H1 (cell line): ENCODE measurements at regions not wholly inside any gene's neighbourhood (a gene's known extent, or its start where the extent isn't known, plus 50 kb on each side); places are given as distances from the start of the nearest gene placed in this dataset.

Experiments used
- CTCF ChIA-PET: fragments of 300-600 bp; sonication (Branson Sonifier 250); formaldehyde crosslinking; loops from one replicate; lab custom pipeline; 2021; ENCODE audit not compliant: partially characterized antibody; lab: Charles Lee
- POLR2A ChIA-PET: fragments of 300-600 bp; sonication (Branson Sonifier 250); formaldehyde crosslinking; loops from one replicate; lab custom pipeline; 2021; ENCODE audit warnings: inconsistent platforms; ENCODE audit not compliant: partially characterized antibody; lab: Charles Lee
- DNase-seq, 2 experiments: peaks; one replicate each; pipeline versions ENCODE4 v3.0.0 to v3.0.0-alpha.2; 2010 to 2022; ENCODE audit warnings: low spot score in 2 of 2, low read depth in 1 of 2, mixed read lengths in 1 of 2
- FAIRE-seq: peaks from 2 replicates; lab custom pipeline; 2011; peaks lifted over from hg19 to GRCh38; lab: Jason Lieb, UNC
- H2AFZ ChIP-seq: 2 replicates; pipeline ENCODE4 v1.8.1; 2012; ENCODE audit warnings: low read length, inconsistent platforms
- H2AK5ac ChIP-seq: 2 replicates; pipeline ENCODE4 v1.6.1; 2013; ENCODE audit warnings: low read depth, low read length
- H2BK120ac ChIP-seq: replicated peaks from 2 replicates; pipeline ENCODE3; 2013; ENCODE audit warnings: low read depth, low read length, inconsistent platforms
- H2BK12ac ChIP-seq: 2 replicates; pipeline ENCODE4 v1.6.1; 2013; ENCODE audit warnings: low read depth, low read length
- H2BK15ac ChIP-seq: 2 replicates; pipeline ENCODE4 v1.6.1; 2013; ENCODE audit warnings: low read length
- H2BK20ac ChIP-seq: 2 replicates; pipeline ENCODE4 v1.6.1; 2013; ENCODE audit warnings: low read length
- H2BK5ac ChIP-seq: 2 replicates; pipeline ENCODE4 v1.6.1; 2013; ENCODE audit warnings: low read depth, low read length
- H3K14ac ChIP-seq: 2 replicates; pipeline ENCODE4 v1.6.1; 2013; ENCODE audit warnings: inconsistent platforms; ENCODE audit not compliant: insufficient read length
- H3K18ac ChIP-seq: 2 replicates; pipeline ENCODE4 v1.6.1; 2013; ENCODE audit warnings: low read length; ENCODE audit errors: extremely low read depth
- H3K23ac ChIP-seq: 2 replicates; pipeline ENCODE4 v1.6.1; 2013; ENCODE audit warnings: inconsistent platforms; ENCODE audit not compliant: insufficient read length
- H3K23me2 ChIP-seq: 2 replicates; pipeline ENCODE4 v1.6.1; 2013; ENCODE audit warnings: low read depth, low read length
- H3K27ac ChIP-seq: 2 replicates; pipeline ENCODE4 v1.6.1; 2011; ENCODE audit warnings: low read depth, low read length, inconsistent platforms
- H3K27me3 ChIP-seq, 4 experiments: replicated peaks in 1 of 4; 1 replicate in 1 of 4; 2 replicates in 3 of 4; pipeline versions ENCODE4 v1.6.1 to v1.8.1; 2011 to 2013; ENCODE audit warnings: low read length in 3 of 4, mild to moderate bottlenecking in 3 of 4, inconsistent platforms in 2 of 4, mixed read lengths in 2 of 4, moderate library complexity in 1 of 4; ENCODE audit not compliant: control insufficient read depth in 3 of 4, insufficient read depth in 3 of 4; ENCODE audit errors: extremely low read depth in 1 of 4
- H3K36me3 ChIP-seq, 4 experiments: 2 replicates each; pipeline versions ENCODE4 v1.6.1 to v1.8.1; 2011 to 2013; ENCODE audit warnings: mild to moderate bottlenecking in 4 of 4, low read length in 3 of 4, moderate library complexity in 2 of 4, control low read depth in 1 of 4, inconsistent platforms in 1 of 4; ENCODE audit not compliant: insufficient read depth in 4 of 4, control insufficient read depth in 2 of 4
- H3K4ac ChIP-seq: replicated peaks from 2 replicates; pipeline ENCODE3; 2013; ENCODE audit warnings: low read length, low read depth, mixed read lengths, inconsistent platforms; ENCODE audit not compliant: insufficient read length
- H3K4me1 ChIP-seq, 4 experiments: replicated peaks in 1 of 4; 1 replicate in 1 of 4; 2 replicates in 3 of 4; pipeline versions ENCODE4 v1.6.1 to v1.8.1; 2011 to 2013; ENCODE audit warnings: low read length in 3 of 4, inconsistent platforms in 2 of 4, mixed read lengths in 1 of 4; ENCODE audit not compliant: insufficient read depth in 4 of 4, control insufficient read depth in 3 of 4
- H3K4me2 ChIP-seq, 2 experiments: 2 replicates each; pipeline versions ENCODE4 v1.6.1 to v1.8.1; 2011 to 2013; ENCODE audit warnings: low read depth in 2 of 2, low read length in 2 of 2, control low read depth in 1 of 2, inconsistent platforms in 1 of 2, mild to moderate bottlenecking in 1 of 2; ENCODE audit not compliant: insufficient read depth in 1 of 2
- H3K4me3 ChIP-seq, 4 experiments: fragments of 200-600, 300-600 bp in 1 of 4; sonication (generic), shearing (Covaris generic), sonication (Bioruptor Twin) in 1 of 4; 2 replicates each; pipeline versions ENCODE4 v1.5.1 to v1.8.1; 2011 to 2016; ENCODE audit warnings: low read length in 4 of 4, low read depth in 3 of 4, control low read depth in 2 of 4, inconsistent platforms in 2 of 4, mild to moderate bottlenecking in 2 of 4, mixed read lengths in 1 of 4, moderate library complexity in 1 of 4; ENCODE audit not compliant: insufficient read depth in 2 of 4; ENCODE audit errors: extremely low read depth in 1 of 4
- H3K56ac ChIP-seq: replicated peaks from 2 replicates; pipeline ENCODE3; 2013; ENCODE audit warnings: low read depth, mild to moderate bottlenecking, mixed read lengths, low read length, inconsistent platforms; ENCODE audit not compliant: insufficient read length
- H3K79me1 ChIP-seq: 2 replicates; pipeline ENCODE4 v1.6.1; 2013; ENCODE audit warnings: low read depth, low read length, control low read depth
- H3K79me2 ChIP-seq, 2 experiments: 2 replicates each; pipeline versions ENCODE4 v1.6.1 to v1.8.1; 2012 to 2013; ENCODE audit warnings: low read length in 2 of 2, mild to moderate bottlenecking in 2 of 2, inconsistent platforms in 1 of 2; ENCODE audit not compliant: insufficient read depth in 2 of 2, control insufficient read depth in 1 of 2
- H3K9ac ChIP-seq, 4 experiments: replicated peaks in 1 of 4; 1 replicate in 1 of 4; 2 replicates in 3 of 4; pipeline versions ENCODE4 v1.6.1 to v1.8.1; 2011 to 2013; ENCODE audit warnings: low read depth in 3 of 4, low read length in 3 of 4, control low read depth in 2 of 4, mild to moderate bottlenecking in 2 of 4, moderate library complexity in 2 of 4, inconsistent platforms in 1 of 4; ENCODE audit errors: extremely low read depth in 1 of 4
- H3K9me3 ChIP-seq, 2 experiments: 2 replicates each; pipeline versions ENCODE4 v1.6.1 to v1.8.1; 2012 to 2013; ENCODE audit warnings: mild to moderate bottlenecking in 2 of 2, moderate library complexity in 2 of 2, control low read depth in 1 of 2, inconsistent platforms in 1 of 2, low read depth in 1 of 2, low read length in 1 of 2, mixed read lengths in 1 of 2; ENCODE audit not compliant: insufficient read depth in 2 of 2
- H4K20me1 ChIP-seq, 2 experiments: replicated peaks in 1 of 2; 2 replicates each; pipeline versions ENCODE3 to v1.8.1; 2011 to 2013; ENCODE audit warnings: inconsistent platforms in 2 of 2, low read length in 2 of 2, mild to moderate bottlenecking in 1 of 2; ENCODE audit not compliant: insufficient read depth in 2 of 2, control insufficient read depth in 1 of 2
- H4K5ac ChIP-seq: 2 replicates; pipeline ENCODE4 v1.6.1; 2013; ENCODE audit warnings: low read length, low read depth, mixed read lengths, inconsistent platforms; ENCODE audit not compliant: insufficient read length
- H4K8ac ChIP-seq: 2 replicates; pipeline ENCODE4 v1.8.0; 2013; ENCODE audit warnings: mild to moderate bottlenecking, moderate library complexity, low read length, inconsistent platforms; ENCODE audit not compliant: insufficient read depth; ENCODE audit errors: extremely low read depth
- H4K91ac ChIP-seq: replicated peaks from 2 replicates; pipeline ENCODE3; 2013; ENCODE audit warnings: low read length, mixed read lengths, inconsistent platforms; ENCODE audit not compliant: insufficient read length
- ASH2L ChIP-seq: fragments of 200-600, 300-600 bp; sonication (generic); IDR thresholded peaks from one replicate; pipeline ENCODE4 v1.7.1; 2017; ENCODE audit warnings: low read length
- BCL11A ChIP-seq, 2 experiments: IDR thresholded peaks; one replicate each; pipeline ENCODE4 v1.6.1; 2011; ENCODE audit warnings: low read depth in 2 of 2, low read length in 2 of 2, mild to moderate bottlenecking in 2 of 2
- CHD2 ChIP-seq: IDR thresholded peaks from 2 replicates; pipeline ENCODE4 v1.6.1; 2012; ENCODE audit warnings: low read length, improper control_type of control experiment
- KDM4A ChIP-seq: IDR thresholded peaks from one replicate; pipeline ENCODE4 v1.7.1; 2012; ENCODE audit warnings: low read depth, mild to moderate bottlenecking, moderate library complexity, low read length, inconsistent platforms; ENCODE audit not compliant: severe bottlenecking
- POU5F1 ChIP-seq: IDR thresholded peaks from 2 replicates; pipeline ENCODE4 v1.6.1; 2011; ENCODE audit warnings: low read depth, mild to moderate bottlenecking, low read length, moderate library complexity
- WGBS, 2 experiments: shearing (Covaris generic) in 1 of 2; methylation state at CpG; one replicate each; pipeline versions ENCODE4 v1.1.6 to v1.1.7; 2013 to 2015; ENCODE audit warnings: low lambda C conversion rate in 2 of 2, mixed read lengths in 2 of 2, inconsistent platforms in 1 of 2, low coverage in 1 of 2, missing lambda C conversion rate in 1 of 2; ENCODE audit not compliant: insufficient replicate concordance in 2 of 2, insufficient coverage in 1 of 2, insufficient read length in 1 of 2; ENCODE audit errors: extremely low coverage in 1 of 2, missing lambda C conversion rate in 1 of 2; 5-methylcytosine and 5-hydroxymethylcytosine counted together
- TF ChIP-seq, protein P1 (sequence below): IDR thresholded peaks from 2 replicates; pipeline ENCODE4 v1.6.1; 2011; ENCODE audit warnings: low read length, improper control_type of control experiment

DNA sequence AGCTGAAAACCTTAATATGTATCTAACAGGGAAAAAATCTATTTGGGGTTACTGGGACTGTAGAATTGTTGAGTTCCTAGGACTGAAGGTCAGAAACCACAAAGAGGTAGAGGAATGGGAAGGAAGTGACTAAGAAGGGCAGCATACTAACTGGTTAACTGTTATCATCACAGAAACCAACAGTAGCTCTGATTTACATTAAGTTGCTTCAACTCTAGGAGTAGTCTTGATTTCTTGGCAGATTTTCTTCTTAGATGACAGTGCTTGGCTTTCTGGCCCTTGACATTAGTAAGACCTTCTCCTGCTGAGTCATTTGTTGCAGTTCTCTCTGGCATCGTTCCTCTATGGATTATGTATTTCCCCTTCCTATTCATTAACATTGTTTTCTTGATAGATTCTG, 116.1 kb upstream of the RASA1 start:
- H3K4ac ChIP-seq = no peak overlapping the region
- no peak overlapping the region for H3K9ac ChIP-seq
- H3K79me2 ChIP-seq = no peaks in the 10 kb centered on the region
- no peak overlapping the region for H3K4me3 ChIP-seq
- no peak overlapping the region for H2BK20ac ChIP-seq
- H3K36me3 ChIP-seq = no peaks in the 10 kb centered on the region
- H2BK5ac ChIP-seq = no peak overlapping the region
- H4K8ac ChIP-seq = no peak overlapping the region
- H2BK15ac ChIP-seq = no peak overlapping the region
- H3K18ac ChIP-seq = no peak overlapping the region
- no peak for TF ChIP-seq ASH2L
- TF ChIP-seq BCL11A (IDR thresholded peaks at IDR 0.05; ENCODE audit: low read depth in 2 of 2, low read length in 2 of 2) = no peak
- no peak for TF ChIP-seq CHD2
- TF ChIP-seq POU5F1 = no peak
- TF ChIP-seq, protein P1, sequence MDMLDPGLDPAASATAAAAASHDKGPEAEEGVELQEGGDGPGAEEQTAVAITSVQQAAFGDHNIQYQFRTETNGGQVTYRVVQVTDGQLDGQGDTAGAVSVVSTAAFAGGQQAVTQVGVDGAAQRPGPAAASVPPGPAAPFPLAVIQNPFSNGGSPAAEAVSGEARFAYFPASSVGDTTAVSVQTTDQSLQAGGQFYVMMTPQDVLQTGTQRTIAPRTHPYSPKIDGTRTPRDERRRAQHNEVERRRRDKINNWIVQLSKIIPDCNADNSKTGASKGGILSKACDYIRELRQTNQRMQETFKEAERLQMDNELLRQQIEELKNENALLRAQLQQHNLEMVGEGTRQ = no peak
- no peak for TF ChIP-seq KDM4A
- TF ChIP-seq, all 59 proteins: peak for 0
- no peaks in the 10 kb centered on the region for H3K79me1 ChIP-seq
- H2BK12ac ChIP-seq = no peak overlapping the region
- DNase-seq (no peak), FAIRE-seq (no peak)
- no peak overlapping the region for H3K56ac ChIP-seq
- no peak overlapping the region for H2BK120ac ChIP-seq
- no peak overlapping the region for H3K14ac ChIP-seq
- no peaks in the 10 kb centered on the region for H3K27me3 ChIP-seq
- H2AFZ ChIP-seq = no peak overlapping the region
- H4K91ac ChIP-seq = no peak overlapping the region
- no peak overlapping the region for H2AK5ac ChIP-seq
- H3K9me3 ChIP-seq = no peaks in the 10 kb centered on the region
- ChIA-PET CTCF (no interaction called here), POLR2A (no interaction called here)
- no peaks in the 10 kb centered on the region for H4K20me1 ChIP-seq
- H3K23ac ChIP-seq = no peak overlapping the region
- no peaks in the 10 kb centered on the region; a peak in 1 of 7 replicates for H3K4me1 ChIP-seq
- H3K23me2 ChIP-seq = no peaks in the 10 kb centered on the region
- H3K4me2 ChIP-seq = no peak overlapping the region
- WGBS, 2 experiments = 94% methylated on average over 1 of the region's 1 CpG; no CpG with 5 or more reads in 1 of the 2 experiments
- H3K27ac ChIP-seq = no peak overlapping the region
- no peak overlapping the region for H4K5ac ChIP-seq
